ENCODE measurements at regions not wholly inside any gene's neighbourhood (a gene's known extent, or its start where the extent isn't known, plus 50 kb on each side); places are given as distances from the start of the nearest gene placed in this dataset.

- TF ChIP-seq ZBTB7A (IDR thresholded peaks at IDR 0.05; ENCODE audit: low read depth) = no peak
- TF ChIP-seq CREB1 (IDR thresholded peaks at IDR 0.05; ENCODE audit: low read depth) = no peak
- no peak for TF ChIP-seq RAD21 (IDR thresholded peaks at IDR 0.05; ENCODE audit: low read depth)
- no peak for TF ChIP-seq TAF1 (IDR thresholded peaks at IDR 0.05; ENCODE audit: low read depth)
- no peak for TF ChIP-seq REST (IDR thresholded peaks at IDR 0.05; ENCODE audit: low read depth)
- TF ChIP-seq FOXM1 (IDR thresholded peaks at IDR 0.05; ENCODE audit: borderline replicate concordance, low read depth) = no peak
- no peak for TF ChIP-seq TEAD4 (IDR thresholded peaks at IDR 0.05)
- TF ChIP-seq YY1 (IDR thresholded peaks at IDR 0.05; ENCODE audit: low read depth) = no peak
- TF ChIP-seq CEBPB (IDR thresholded peaks at IDR 0.05) = no peak
These were observed 457.9 kb downstream of the BCOR start for GRCh38 chrX:39639871-39640270.

DNA sequence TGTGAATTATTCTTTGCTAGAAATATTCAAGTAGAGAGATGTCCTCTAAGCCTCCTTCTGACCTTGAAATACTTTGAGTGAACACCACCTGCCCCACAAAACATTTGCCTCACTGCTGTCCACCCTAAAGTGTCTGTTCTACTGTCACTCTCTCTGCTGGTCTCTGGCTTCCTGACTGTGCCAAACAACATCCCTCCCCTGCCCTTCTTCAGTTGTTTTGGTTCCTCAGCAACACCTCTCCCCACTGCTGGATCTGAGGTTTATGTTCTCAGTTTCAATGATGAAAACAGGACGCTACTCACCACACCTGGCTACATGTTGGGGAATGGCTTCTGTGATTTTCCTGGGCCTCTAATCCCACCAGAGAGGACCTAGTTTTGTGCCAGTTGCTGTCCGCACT lies 456.9 kb downstream of the BCOR start:
- no peak for TF ChIP-seq TEAD4 (IDR thresholded peaks at IDR 0.05)

DNA sequence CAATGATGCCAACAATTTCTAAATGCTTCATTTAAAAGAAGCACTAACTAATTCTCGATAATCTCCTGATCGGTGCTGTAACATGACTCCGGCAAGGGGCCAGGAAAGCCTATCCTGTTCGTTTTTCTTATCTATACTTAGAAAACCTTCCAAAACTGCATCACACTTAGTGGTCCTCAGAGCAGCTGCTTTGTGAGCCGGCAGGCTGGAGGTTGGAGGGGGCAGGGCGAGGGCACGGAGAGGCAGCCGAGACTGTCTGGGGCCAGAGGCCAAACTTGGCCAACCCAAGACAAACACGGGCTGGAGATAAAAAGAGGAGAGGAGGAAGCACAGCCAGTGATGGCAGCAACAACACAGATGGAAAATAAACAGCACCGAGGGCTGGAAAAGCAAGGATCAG lies 455.7 kb downstream of the BCOR start:
- TF ChIP-seq, protein P1, sequence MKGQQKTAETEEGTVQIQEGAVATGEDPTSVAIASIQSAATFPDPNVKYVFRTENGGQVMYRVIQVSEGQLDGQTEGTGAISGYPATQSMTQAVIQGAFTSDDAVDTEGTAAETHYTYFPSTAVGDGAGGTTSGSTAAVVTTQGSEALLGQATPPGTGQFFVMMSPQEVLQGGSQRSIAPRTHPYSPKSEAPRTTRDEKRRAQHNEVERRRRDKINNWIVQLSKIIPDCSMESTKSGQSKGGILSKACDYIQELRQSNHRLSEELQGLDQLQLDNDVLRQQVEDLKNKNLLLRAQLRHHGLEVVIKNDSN (IDR thresholded peaks at IDR 0.05) = no peak
- TF ChIP-seq ZBTB7A (IDR thresholded peaks at IDR 0.05; ENCODE audit: low read depth) (no peak), NFIC (IDR thresholded peaks at IDR 0.05) (no peak), TCF12 (IDR thresholded peaks at IDR 0.05; ENCODE audit: low read depth) (no peak), TEAD4 (IDR thresholded peaks at IDR 0.05) (no peak), CEBPB (IDR thresholded peaks at IDR 0.05) (no peak), RAD21 (IDR thresholded peaks at IDR 0.05; ENCODE audit: low read depth) (no peak), CREB1 (IDR thresholded peaks at IDR 0.05; ENCODE audit: low read depth) (no peak), FOXM1 (IDR thresholded peaks at IDR 0.05; ENCODE audit: borderline replicate concordance, low read depth) (no peak), YY1 (IDR thresholded peaks at IDR 0.05; ENCODE audit: low read depth) (no peak), EGR1 (IDR thresholded peaks at IDR 0.05) (no peak), TAF1 (IDR thresholded peaks at IDR 0.05; ENCODE audit: low read depth) (no peak)

GRCh38 chrX:39643550-39643949 lies 454.2 kb downstream of the BCOR start:
- no peak for TF ChIP-seq REST (IDR thresholded peaks at IDR 0.05; ENCODE audit: low read depth)
- no peak for TF ChIP-seq RAD21 (IDR thresholded peaks at IDR 0.05; ENCODE audit: low read depth)
- no peak for TF ChIP-seq YY1 (IDR thresholded peaks at IDR 0.05; ENCODE audit: low read depth)
- TF ChIP-seq TCF12 (IDR thresholded peaks at IDR 0.05; ENCODE audit: low read depth) = no peak
- no peak for TF ChIP-seq FOXM1 (IDR thresholded peaks at IDR 0.05; ENCODE audit: borderline replicate concordance, low read depth)
- no peak for TF ChIP-seq TEAD4 (IDR thresholded peaks at IDR 0.05)
- no peak for TF ChIP-seq TAF1 (IDR thresholded peaks at IDR 0.05; ENCODE audit: low read depth)
- TF ChIP-seq CEBPB (IDR thresholded peaks at IDR 0.05) = no peak

GRCh38 chrX:39645178-39645895 lies 452.4 kb downstream of the BCOR start:
- TF ChIP-seq TAF1 (IDR thresholded peaks at IDR 0.05; ENCODE audit: low read depth) (no peak), YY1 (IDR thresholded peaks at IDR 0.05; ENCODE audit: low read depth) (no peak), FOXM1 (IDR thresholded peaks at IDR 0.05; ENCODE audit: borderline replicate concordance, low read depth) (no peak), TEAD4 (IDR thresholded peaks at IDR 0.05) (no peak), EP300 (IDR thresholded peaks at IDR 0.05; ENCODE audit: borderline replicate concordance) (no peak), CEBPB (IDR thresholded peaks at IDR 0.05) (no peak), CREB1 (IDR thresholded peaks at IDR 0.05; ENCODE audit: low read depth) (no peak), REST (IDR thresholded peaks at IDR 0.05; ENCODE audit: low read depth) (no peak), ZBTB7A (IDR thresholded peaks at IDR 0.05; ENCODE audit: low read depth) (no peak), NFIC (IDR thresholded peaks at IDR 0.05) (no peak)
- TF ChIP-seq, protein P1 (IDR thresholded peaks at IDR 0.05) = no peak

Data from Ishikawa (cell line).